HEK293T (cell line): ENCODE measurements at regions not wholly inside any gene's neighbourhood (a gene's known extent, or its start where the extent isn't known, plus 50 kb on each side); places are given as distances from the start of the nearest gene placed in this dataset.

Experiments used
- ARNT ChIP-seq: fragments of 450-650 bp; IDR thresholded peaks from 2 replicates; pipeline ENCODE4 v1.6.1; 2017; ENCODE audit warnings: mild to moderate bottlenecking
- FOXK2 ChIP-seq: fragments of 450-650 bp; IDR thresholded peaks from 2 replicates; pipeline ENCODE4 v1.6.1; 2016; ENCODE audit warnings: mild to moderate bottlenecking
- LEF1 ChIP-seq: fragments of 450-650 bp; IDR thresholded peaks from 2 replicates; pipeline ENCODE4 v1.6.1; 2017; ENCODE audit warnings: mild to moderate bottlenecking, borderline replicate concordance
- SP1 ChIP-seq: fragments of 450-650 bp; IDR thresholded peaks from 2 replicates; pipeline ENCODE4 v1.6.1; 2017
- ZNF384 ChIP-seq: fragments of 450-650 bp; IDR thresholded peaks from 2 replicates; pipeline ENCODE4 v1.6.1; 2016

DNA sequence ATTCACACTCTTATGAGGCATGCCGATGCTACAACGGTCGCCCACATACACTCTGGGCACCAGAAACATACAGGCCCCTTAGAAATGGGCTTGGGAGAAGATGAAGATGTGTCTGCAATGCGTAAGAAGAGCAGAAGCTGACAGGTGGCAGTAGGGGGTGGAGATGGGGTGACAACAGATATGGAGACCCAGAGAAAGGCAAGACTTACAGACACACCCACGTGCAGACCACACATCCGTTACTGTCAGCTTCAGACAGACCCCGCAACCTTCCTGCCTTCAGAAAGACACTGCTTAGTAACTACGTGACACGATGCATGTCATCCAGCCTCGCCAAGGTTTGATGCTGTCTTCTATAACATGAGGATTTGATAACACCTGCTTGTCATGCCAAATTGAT is 89.5 kb downstream of the ZFP36L2 start:
- TF ChIP-seq LEF1 (no peak), SP1 (no peak), ZNF384 (no peak), FOXK2 (no peak), ARNT (no peak)
